GM12878 (cell line): ENCODE measurements at regions not wholly inside any gene's neighbourhood (a gene's known extent, or its start where the extent isn't known, plus 50 kb on each side); places are given as distances from the start of the nearest gene placed in this dataset.

Source experiments
- ATAC-seq: fragments of 200-7000 bp; cut with Tn5 transposase; 3 replicates; pipeline ENCODE4 v1.9.1; 2020; ENCODE audit warnings: mild to moderate bottlenecking, moderate library complexity
- BruUV-seq: library from RNA; stranded (reverse); fragments of 400-500 nt; replicated peaks from 2 replicates; lab custom pipeline; 2021; lab: Mats Ljungman, UMichigan
- CTCF ChIA-PET: fragments of 300-600 bp; sonication (Branson Sonifier 250); formaldehyde crosslinking; extraction: SDS; loops from one replicate; lab custom pipeline; 2021; ENCODE audit warnings: inconsistent platforms; lab: Yijun Ruan, JAX
- POLR2A ChIA-PET: fragments of 350-600 bp; formaldehyde crosslinking; extraction: SDS; loops from one replicate; lab custom pipeline; 2021; ENCODE audit warnings: inconsistent platforms; lab: Charles Lee
- RAD21 ChIA-PET: fragments of 300-600 bp; sonication (Branson Sonifier 250); formaldehyde crosslinking; loops from one replicate; lab custom pipeline; 2023; ENCODE audit warnings: antibody characterized with exemption; ENCODE audit not compliant: unreplicated experiment; lab: Charles Lee
- SMC1A ChIA-PET: fragments of 300-600 bp; sonication (Branson Sonifier 250); formaldehyde crosslinking; loops from one replicate; lab custom pipeline; 2023; ENCODE audit not compliant: unreplicated experiment, uncharacterized antibody; lab: Charles Lee
- DNase-seq: peaks from one replicate; pipeline ENCODE4 v3.0.0-alpha.2; 2011; ENCODE audit warnings: low read depth, low spot score
- FAIRE-seq: peaks from 3 replicates; lab custom pipeline; 2011; peaks lifted over from hg19 to GRCh38; lab: Jason Lieb, UNC
- H2AFZ ChIP-seq: 2 replicates; pipeline ENCODE4 v1.6.0; 2011; ENCODE audit warnings: low read depth, low read length, control low read depth; ENCODE audit not compliant: control insufficient read depth
- H3K27ac ChIP-seq: 2 replicates; pipeline ENCODE4 v1.5.1; 2011; ENCODE audit warnings: control low read depth; ENCODE audit not compliant: control insufficient read depth, insufficient read depth
- H3K27me3 ChIP-seq, 2 experiments: replicated peaks in 1 of 2; 2 replicates each; pipeline versions ENCODE4 v1.6.0 to v1.6.1; 2011; ENCODE audit warnings: low read length in 1 of 2; ENCODE audit not compliant: control insufficient read depth in 2 of 2, insufficient read depth in 2 of 2
- H3K36me3 ChIP-seq, 2 experiments: 2 replicates each; pipeline ENCODE4 v1.5.1; 2011; ENCODE audit warnings: low read length in 1 of 2; ENCODE audit not compliant: control insufficient read depth in 2 of 2, insufficient read depth in 2 of 2
- H3K4me1 ChIP-seq: 2 replicates; pipeline ENCODE4 v1.6.1; 2011; ENCODE audit warnings: mild to moderate bottlenecking, low read length, moderate library complexity, mixed read lengths; ENCODE audit not compliant: control insufficient read depth, insufficient read depth
- H3K4me2 ChIP-seq: 2 replicates; pipeline ENCODE4 v1.6.0; 2011; ENCODE audit warnings: control low read depth; ENCODE audit not compliant: control insufficient read depth, insufficient read depth
- H3K4me3 ChIP-seq: fragments of 200-600 bp; sonication (generic); 2 replicates; pipeline ENCODE4 v1.5.1; 2016
- H3K79me2 ChIP-seq: 2 replicates; pipeline ENCODE4 v1.6.0; 2011; ENCODE audit warnings: low read length; ENCODE audit not compliant: control insufficient read depth, insufficient read depth
- H3K9ac ChIP-seq: 2 replicates; pipeline ENCODE4 v1.8.0; 2011; ENCODE audit warnings: low read length, control low read depth, mixed read lengths; ENCODE audit not compliant: control insufficient read depth, insufficient read depth
- H3K9me3 ChIP-seq: replicated peaks from 3 replicates; pipeline ENCODE4 v1.5.1; 2011; ENCODE audit warnings: mild to moderate bottlenecking, low read length; ENCODE audit not compliant: control insufficient read depth, insufficient read depth
- H4K20me1 ChIP-seq: 2 replicates; pipeline ENCODE4 v1.6.0; 2011; ENCODE audit not compliant: control insufficient read depth, insufficient read depth
- BACH1 ChIP-seq: fragments of 450-650 bp; IDR thresholded peaks from 2 replicates; pipeline ENCODE4 v1.6.1; 2017; ENCODE audit warnings: mild to moderate bottlenecking, borderline replicate concordance
- CHD1 ChIP-seq: IDR thresholded peaks from 2 replicates; pipeline ENCODE4 v1.6.1; 2012; ENCODE audit warnings: low read depth, low read length, improper control_type of control experiment
- DPF2 ChIP-seq: fragments of 450-650 bp; IDR thresholded peaks from 2 replicates; pipeline ENCODE4 v1.6.1; 2017; ENCODE audit warnings: mild to moderate bottlenecking
- EP300 ChIP-seq, 2 experiments: fragments of 150-350 bp in 1 of 2; IDR thresholded peaks; 2 replicates each; pipeline ENCODE4 v1.6.1; 2011 to 2012; ENCODE audit warnings: low read depth in 2 of 2, low read length in 2 of 2, borderline replicate concordance in 1 of 2, improper control_type of control experiment in 1 of 2, inconsistent platforms in 1 of 2; ENCODE audit not compliant: control insufficient read depth in 1 of 2
- NBN ChIP-seq: fragments of 450-650 bp; IDR thresholded peaks from 2 replicates; pipeline ENCODE4 v1.6.1; 2016
- RUNX3 ChIP-seq: IDR thresholded peaks from 2 replicates; pipeline ENCODE4 v1.6.1; 2012; ENCODE audit warnings: low read length, inconsistent platforms
- SRF ChIP-seq, 2 experiments: IDR thresholded peaks; 2 replicates each; pipeline ENCODE4 v1.6.1; 2011; ENCODE audit warnings: low read depth in 2 of 2, low read length in 2 of 2, mild to moderate bottlenecking in 1 of 2, moderate library complexity in 1 of 2
- ZNF24 ChIP-seq: fragments of 450-650 bp; IDR thresholded peaks from 2 replicates; pipeline ENCODE4 v1.6.1; 2017; ENCODE audit warnings: antibody characterized with exemption, mild to moderate bottlenecking
- WGBS: methylation state at CpG from one replicate; pipeline ENCODE4 v1.1.6; 2016; ENCODE audit warnings: low lambda C conversion rate; ENCODE audit not compliant: insufficient replicate concordance, insufficient coverage; ENCODE audit errors: missing lambda C conversion rate; 5-methylcytosine and 5-hydroxymethylcytosine counted together
- in situ Hi-C: fragments of 300-500 bp; cut with MboI; formaldehyde crosslinking; loops from 9 replicates; pipeline ENCODE4 v1.14.3; 2018; ENCODE audit warnings: mixed read lengths
- intact Hi-C: fragments of 100-400 bp; cut with micrococcal nuclease; formaldehyde crosslinking; loops from one replicate; pipeline ENCODE4 v1.14.2; 2022; ENCODE audit not compliant: unreplicated experiment
- TF ChIP-seq, protein P1 (sequence below): fragments of 450-650 bp; IDR thresholded peaks from 2 replicates; pipeline ENCODE4 v1.6.1; 2017; ENCODE audit warnings: mild to moderate bottlenecking, moderate library complexity
- TF ChIP-seq, protein P2 (sequence below): fragments of 450-650 bp; IDR thresholded peaks from 2 replicates; pipeline ENCODE4 v1.6.1; 2018; ENCODE audit warnings: mild to moderate bottlenecking, low read depth, moderate library complexity; ENCODE audit not compliant: partially characterized antibody

DNA sequence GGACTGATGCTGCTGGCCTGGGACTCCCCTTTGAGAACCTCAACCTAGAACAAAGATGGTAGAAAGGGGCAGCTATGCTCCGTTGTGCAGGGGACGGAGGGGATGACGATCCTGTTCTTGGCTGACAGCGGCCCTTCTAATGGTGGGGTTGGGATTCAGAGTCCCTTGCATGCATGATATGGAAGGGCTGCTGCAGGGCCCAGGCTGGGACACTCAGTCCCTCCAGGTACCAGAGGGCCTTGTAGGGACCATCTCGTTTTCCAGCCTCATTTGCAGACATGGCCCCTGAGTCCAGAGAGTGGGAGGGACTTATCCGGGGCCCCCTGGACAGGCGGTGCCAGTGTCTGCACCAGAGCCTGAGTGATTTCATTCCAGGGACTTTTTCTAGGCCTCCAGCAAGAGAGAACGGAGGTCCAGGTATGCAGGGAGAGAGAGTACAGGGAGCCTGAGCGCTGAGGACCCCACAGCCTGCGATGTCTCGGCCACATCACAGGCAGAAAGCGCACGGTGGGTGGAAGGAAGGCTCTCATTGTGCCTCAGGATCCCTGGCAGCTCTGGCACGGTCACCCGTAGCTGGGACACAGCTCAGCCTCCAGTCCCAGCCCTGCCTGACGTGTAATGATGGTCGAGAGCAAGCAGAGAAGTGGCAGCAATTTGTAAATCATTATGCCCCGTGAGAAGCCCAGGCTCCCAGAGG lies 860.8 kb downstream of the TBC1D22A start:
- ChIA-PET SMC1A (no interaction called here), POLR2A (no interaction called here), CTCF (no interaction called here), RAD21 (no interaction called here)
- 37% methylated on average over 18 of the region's 18 CpGs for WGBS
- no peak overlapping the region for H3K9ac ChIP-seq
- H3K27me3 ChIP-seq = no peaks in the 10 kb centered on the region
- H3K9me3 ChIP-seq = no peaks in the 10 kb centered on the region; the same call in 2 of the 3 replicates
- no peaks in the 10 kb centered on the region for H4K20me1 ChIP-seq
- in situ Hi-C loops (no loop called here), intact Hi-C loops (no loop called here)
- H3K4me1 ChIP-seq = no peaks in the 10 kb centered on the region
- H3K27ac ChIP-seq = no peak overlapping the region
- H2AFZ ChIP-seq = no peak overlapping the region
- no TSS peak for BruUV-seq
- H3K4me3 ChIP-seq = no peak overlapping the region
- TF ChIP-seq DPF2 = no peak
- TF ChIP-seq, protein P1, sequence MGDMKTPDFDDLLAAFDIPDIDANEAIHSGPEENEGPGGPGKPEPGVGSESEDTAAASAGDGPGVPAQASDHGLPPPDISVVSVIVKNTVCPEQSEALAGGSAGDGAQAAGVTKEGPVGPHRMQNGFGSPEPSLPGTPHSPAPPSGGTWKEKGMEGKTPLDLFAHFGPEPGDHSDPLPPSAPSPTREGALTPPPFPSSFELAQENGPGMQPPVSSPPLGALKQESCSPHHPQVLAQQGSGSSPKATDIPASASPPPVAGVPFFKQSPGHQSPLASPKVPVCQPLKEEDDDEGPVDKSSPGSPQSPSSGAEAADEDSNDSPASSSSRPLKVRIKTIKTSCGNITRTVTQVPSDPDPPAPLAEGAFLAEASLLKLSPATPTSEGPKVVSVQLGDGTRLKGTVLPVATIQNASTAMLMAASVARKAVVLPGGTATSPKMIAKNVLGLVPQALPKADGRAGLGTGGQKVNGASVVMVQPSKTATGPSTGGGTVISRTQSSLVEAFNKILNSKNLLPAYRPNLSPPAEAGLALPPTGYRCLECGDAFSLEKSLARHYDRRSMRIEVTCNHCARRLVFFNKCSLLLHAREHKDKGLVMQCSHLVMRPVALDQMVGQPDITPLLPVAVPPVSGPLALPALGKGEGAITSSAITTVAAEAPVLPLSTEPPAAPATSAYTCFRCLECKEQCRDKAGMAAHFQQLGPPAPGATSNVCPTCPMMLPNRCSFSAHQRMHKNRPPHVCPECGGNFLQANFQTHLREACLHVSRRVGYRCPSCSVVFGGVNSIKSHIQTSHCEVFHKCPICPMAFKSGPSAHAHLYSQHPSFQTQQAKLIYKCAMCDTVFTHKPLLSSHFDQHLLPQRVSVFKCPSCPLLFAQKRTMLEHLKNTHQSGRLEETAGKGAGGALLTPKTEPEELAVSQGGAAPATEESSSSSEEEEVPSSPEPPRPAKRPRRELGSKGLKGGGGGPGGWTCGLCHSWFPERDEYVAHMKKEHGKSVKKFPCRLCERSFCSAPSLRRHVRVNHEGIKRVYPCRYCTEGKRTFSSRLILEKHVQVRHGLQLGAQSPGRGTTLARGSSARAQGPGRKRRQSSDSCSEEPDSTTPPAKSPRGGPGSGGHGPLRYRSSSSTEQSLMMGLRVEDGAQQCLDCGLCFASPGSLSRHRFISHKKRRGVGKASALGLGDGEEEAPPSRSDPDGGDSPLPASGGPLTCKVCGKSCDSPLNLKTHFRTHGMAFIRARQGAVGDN = no peak
- H3K79me2 ChIP-seq = no peaks in the 10 kb centered on the region
- ATAC-seq = no peak
- H3K4me2 ChIP-seq = no peak overlapping the region
- H3K36me3 ChIP-seq = no peaks in the 10 kb centered on the region
- no peak for FAIRE-seq
- DNase-seq = no peak

DNA sequence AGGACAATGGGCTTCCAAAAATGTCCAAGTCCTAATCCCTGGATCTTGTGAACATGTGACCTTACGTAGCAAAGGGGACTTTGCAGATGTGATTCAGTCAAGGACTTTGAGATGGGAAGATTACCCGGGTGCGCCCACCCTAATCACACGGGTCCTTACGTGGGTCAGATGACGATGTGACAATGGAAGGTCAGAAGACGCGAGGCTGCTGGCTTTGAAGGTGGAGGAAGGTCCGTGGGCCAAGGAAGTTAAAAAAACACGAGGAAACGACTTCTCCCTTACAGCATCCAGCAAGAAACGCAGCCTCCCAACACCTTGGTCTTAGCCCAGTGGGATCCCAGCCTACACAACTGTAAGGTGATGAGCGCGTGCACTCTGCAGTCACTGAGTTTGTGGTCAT lies 860.1 kb downstream of the TBC1D22A start:
- intact Hi-C loops (no loop called here), in situ Hi-C loops (no loop called here)
- no peak overlapping the region for H3K27ac ChIP-seq
- ChIA-PET CTCF (no interaction called here), SMC1A (no interaction called here), POLR2A (no interaction called here), RAD21 (no interaction called here)
- ATAC-seq = no peak
- BruUV-seq = no TSS peak
- H2AFZ ChIP-seq = no peak overlapping the region
- no peaks in the 10 kb centered on the region for H3K36me3 ChIP-seq
- H3K27me3 ChIP-seq = no peaks in the 10 kb centered on the region
- no peak overlapping the region for H3K4me2 ChIP-seq
- DNase-seq = no peak
- H3K4me1 ChIP-seq = no peaks in the 10 kb centered on the region
- WGBS = 50% methylated on average over 14 of the region's 14 CpGs
- TF ChIP-seq NBN (no peak), CHD1 (no peak), EP300 (IDR thresholded peaks at IDR 0.05; ENCODE audit: borderline replicate concordance in 1 of 2, control insufficient read depth in 1 of 2, low read depth in 2 of 2, low read length in 2 of 2) (no peak), RUNX3 (no peak), SRF (IDR thresholded peaks at IDR 0.05; ENCODE audit: low read depth in 2 of 2, low read length in 2 of 2) (no peak), BACH1 (no peak), ZNF24 (no peak)
- TF ChIP-seq, protein P2, sequence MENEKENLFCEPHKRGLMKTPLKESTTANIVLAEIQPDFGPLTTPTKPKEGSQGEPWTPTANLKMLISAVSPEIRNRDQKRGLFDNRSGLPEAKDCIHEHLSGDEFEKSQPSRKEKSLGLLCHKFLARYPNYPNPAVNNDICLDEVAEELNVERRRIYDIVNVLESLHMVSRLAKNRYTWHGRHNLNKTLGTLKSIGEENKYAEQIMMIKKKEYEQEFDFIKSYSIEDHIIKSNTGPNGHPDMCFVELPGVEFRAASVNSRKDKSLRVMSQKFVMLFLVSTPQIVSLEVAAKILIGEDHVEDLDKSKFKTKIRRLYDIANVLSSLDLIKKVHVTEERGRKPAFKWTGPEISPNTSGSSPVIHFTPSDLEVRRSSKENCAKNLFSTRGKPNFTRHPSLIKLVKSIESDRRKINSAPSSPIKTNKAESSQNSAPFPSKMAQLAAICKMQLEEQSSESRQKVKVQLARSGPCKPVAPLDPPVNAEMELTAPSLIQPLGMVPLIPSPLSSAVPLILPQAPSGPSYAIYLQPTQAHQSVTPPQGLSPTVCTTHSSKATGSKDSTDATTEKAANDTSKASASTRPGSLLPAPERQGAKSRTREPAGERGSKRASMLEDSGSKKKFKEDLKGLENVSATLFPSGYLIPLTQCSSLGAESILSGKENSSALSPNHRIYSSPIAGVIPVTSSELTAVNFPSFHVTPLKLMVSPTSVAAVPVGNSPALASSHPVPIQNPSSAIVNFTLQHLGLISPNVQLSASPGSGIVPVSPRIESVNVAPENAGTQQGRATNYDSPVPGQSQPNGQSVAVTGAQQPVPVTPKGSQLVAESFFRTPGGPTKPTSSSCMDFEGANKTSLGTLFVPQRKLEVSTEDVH = no peak
- no peak for FAIRE-seq
- H3K9ac ChIP-seq = no peak overlapping the region
- H4K20me1 ChIP-seq = no peaks in the 10 kb centered on the region
- no peak overlapping the region for H3K4me3 ChIP-seq
- no peaks in the 10 kb centered on the region for H3K79me2 ChIP-seq
- no peaks in the 10 kb centered on the region; the same call in 2 of the 3 replicates for H3K9me3 ChIP-seq
